ENCODE measurements at regions not wholly inside any gene's neighbourhood (a gene's known extent, or its start where the extent isn't known, plus 50 kb on each side); places are given as distances from the start of the nearest gene placed in this dataset.

- TF ChIP-seq CTCF (conservative IDR thresholded peaks at IDR 0.05) (no peak), EZH2 (IDR thresholded peaks at IDR 0.05; ENCODE audit: low read depth) (no peak)
Measured at GRCh38 chr3:187960820-187961219, 193.1 kb upstream of the LPP start.

Data from PC-9 (cell line).